H1 (cell line): ENCODE measurements at regions not wholly inside any gene's neighbourhood (a gene's known extent, or its start where the extent isn't known, plus 50 kb on each side); places are given as distances from the start of the nearest gene placed in this dataset.

Source experiments
- CHD1 ChIP-seq: IDR thresholded peaks from 2 replicates; pipeline ENCODE4 v1.6.1; 2012; ENCODE audit warnings: low read depth, low read length, improper control_type of control experiment
- EP300 ChIP-seq, 2 experiments: IDR thresholded peaks; 1 replicate in 1 of 2; 2 replicates in 1 of 2; pipeline ENCODE4 v1.6.1; 2011 to 2012; ENCODE audit warnings: low read depth in 2 of 2, low read length in 2 of 2, mild to moderate bottlenecking in 2 of 2, borderline replicate concordance in 1 of 2, inconsistent platforms in 1 of 2, moderate library complexity in 1 of 2
- RBBP5 ChIP-seq: IDR thresholded peaks from 2 replicates; pipeline ENCODE4 v1.7.1; 2012; ENCODE audit warnings: low read depth, mild to moderate bottlenecking, inconsistent platforms, low read length, moderate library complexity, borderline replicate concordance
- YY1 ChIP-seq: IDR thresholded peaks from 2 replicates; pipeline ENCODE4 v1.6.1; 2011; ENCODE audit warnings: low read depth, mild to moderate bottlenecking, low read length
- TF ChIP-seq, protein P1 (sequence below), 3 experiments: IDR thresholded peaks; 1 replicate in 2 of 3; 2 replicates in 1 of 3; pipeline versions ENCODE4 v1.5.1 to v1.6.1; 2011; ENCODE audit warnings: low read length in 3 of 3, mild to moderate bottlenecking in 3 of 3, inconsistent platforms in 2 of 3, low read depth in 1 of 3, moderate library complexity in 1 of 3; ENCODE audit not compliant: insufficient read depth in 1 of 3; ENCODE audit errors: control extremely low read depth in 1 of 3

DNA sequence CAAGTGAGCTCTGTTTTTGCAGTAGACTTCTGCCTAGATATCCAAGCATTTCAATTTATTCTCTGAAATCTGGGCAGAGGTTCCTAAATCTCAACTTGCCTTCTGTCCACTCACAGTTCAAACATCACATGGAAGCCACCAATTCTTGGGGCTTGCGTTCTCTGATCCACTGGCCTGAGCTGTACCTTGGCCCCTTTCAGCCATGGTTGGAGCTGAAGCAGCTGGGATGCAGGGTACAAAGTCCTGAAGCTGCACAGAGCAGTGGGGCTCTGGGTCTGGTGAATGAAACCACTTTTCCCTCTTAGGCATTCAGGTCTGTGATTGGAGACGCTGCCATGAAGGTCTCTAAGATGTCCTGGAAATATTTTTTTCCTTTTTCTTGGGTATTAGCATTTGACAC, 137.6 kb upstream of the KDM5D start (continued):
- TF ChIP-seq, protein P1, sequence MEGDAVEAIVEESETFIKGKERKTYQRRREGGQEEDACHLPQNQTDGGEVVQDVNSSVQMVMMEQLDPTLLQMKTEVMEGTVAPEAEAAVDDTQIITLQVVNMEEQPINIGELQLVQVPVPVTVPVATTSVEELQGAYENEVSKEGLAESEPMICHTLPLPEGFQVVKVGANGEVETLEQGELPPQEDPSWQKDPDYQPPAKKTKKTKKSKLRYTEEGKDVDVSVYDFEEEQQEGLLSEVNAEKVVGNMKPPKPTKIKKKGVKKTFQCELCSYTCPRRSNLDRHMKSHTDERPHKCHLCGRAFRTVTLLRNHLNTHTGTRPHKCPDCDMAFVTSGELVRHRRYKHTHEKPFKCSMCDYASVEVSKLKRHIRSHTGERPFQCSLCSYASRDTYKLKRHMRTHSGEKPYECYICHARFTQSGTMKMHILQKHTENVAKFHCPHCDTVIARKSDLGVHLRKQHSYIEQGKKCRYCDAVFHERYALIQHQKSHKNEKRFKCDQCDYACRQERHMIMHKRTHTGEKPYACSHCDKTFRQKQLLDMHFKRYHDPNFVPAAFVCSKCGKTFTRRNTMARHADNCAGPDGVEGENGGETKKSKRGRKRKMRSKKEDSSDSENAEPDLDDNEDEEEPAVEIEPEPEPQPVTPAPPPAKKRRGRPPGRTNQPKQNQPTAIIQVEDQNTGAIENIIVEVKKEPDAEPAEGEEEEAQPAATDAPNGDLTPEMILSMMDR (IDR thresholded peaks at IDR 0.05; ENCODE audit: control extremely low read depth in 1 of 3, insufficient read depth in 1 of 3, low read depth in 1 of 3, low read length in 3 of 3) = no peak
- no peak for TF ChIP-seq RBBP5
- TF ChIP-seq CHD1 = no peak
- no peak for TF ChIP-seq EP300 (IDR thresholded peaks at IDR 0.05; ENCODE audit: borderline replicate concordance in 1 of 2, low read depth in 2 of 2, low read length in 2 of 2)
- no peak for TF ChIP-seq YY1
